ENCODE measurements at regions not wholly inside any gene's neighbourhood (a gene's known extent, or its start where the extent isn't known, plus 50 kb on each side); places are given as distances from the start of the nearest gene placed in this dataset.

DNA sequence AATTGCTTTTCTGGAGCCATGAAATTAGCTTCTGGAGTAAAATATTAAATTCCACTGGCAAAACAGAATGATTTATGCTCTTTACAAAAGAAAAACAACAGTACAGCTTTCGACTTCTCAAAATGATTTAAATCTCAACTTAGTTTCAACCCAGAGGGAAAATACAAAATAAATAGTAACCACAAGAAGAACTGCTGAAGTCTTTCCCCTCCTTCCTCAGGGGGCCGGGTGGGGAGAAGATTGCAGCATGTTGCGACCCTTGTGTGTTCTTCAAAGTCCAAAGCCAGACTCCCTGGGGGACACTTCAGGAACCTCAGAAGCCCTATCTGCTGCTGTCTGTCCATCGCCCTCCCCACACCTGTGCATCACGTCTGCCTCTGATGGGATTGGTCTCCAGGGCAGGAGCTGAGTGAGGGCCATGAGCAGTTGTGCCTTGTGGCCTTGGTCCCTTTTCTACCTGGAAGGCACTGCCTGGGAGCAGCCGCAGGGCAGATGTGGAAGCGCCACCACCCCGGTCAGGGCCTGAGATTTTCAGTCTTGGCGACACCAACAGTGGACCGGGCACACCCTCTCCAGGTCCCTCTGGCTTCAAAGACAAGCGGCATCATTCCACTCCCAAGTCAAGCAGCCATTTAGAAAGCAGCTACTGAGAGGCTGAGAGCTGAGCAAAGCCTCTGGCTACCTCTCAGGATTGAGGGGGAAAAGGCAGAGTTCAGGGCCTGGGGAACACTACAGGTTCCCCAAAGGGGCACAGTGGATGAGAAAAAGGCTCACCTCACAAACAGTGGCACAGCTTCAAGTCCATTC is 210.1 kb upstream of the RAB6C start:
- Histone ChIP-seq H3K27ac (no peak overlapping the region), H3K4me3 (no peak overlapping the region), H3K4me1 (no peaks in the 10 kb centered on the region), H3K27me3 (no peaks in the 10 kb centered on the region), H3K9me3 (no peaks in the 10 kb centered on the region), H3K36me3 (no peaks in the 10 kb centered on the region)
- no peak for TF ChIP-seq CTCF (IDR thresholded peaks at IDR 0.05)
- intact Hi-C loops (cut with DNase I): no loop called here
- DNase-seq (no peak), ATAC-seq (no peak)

DNA sequence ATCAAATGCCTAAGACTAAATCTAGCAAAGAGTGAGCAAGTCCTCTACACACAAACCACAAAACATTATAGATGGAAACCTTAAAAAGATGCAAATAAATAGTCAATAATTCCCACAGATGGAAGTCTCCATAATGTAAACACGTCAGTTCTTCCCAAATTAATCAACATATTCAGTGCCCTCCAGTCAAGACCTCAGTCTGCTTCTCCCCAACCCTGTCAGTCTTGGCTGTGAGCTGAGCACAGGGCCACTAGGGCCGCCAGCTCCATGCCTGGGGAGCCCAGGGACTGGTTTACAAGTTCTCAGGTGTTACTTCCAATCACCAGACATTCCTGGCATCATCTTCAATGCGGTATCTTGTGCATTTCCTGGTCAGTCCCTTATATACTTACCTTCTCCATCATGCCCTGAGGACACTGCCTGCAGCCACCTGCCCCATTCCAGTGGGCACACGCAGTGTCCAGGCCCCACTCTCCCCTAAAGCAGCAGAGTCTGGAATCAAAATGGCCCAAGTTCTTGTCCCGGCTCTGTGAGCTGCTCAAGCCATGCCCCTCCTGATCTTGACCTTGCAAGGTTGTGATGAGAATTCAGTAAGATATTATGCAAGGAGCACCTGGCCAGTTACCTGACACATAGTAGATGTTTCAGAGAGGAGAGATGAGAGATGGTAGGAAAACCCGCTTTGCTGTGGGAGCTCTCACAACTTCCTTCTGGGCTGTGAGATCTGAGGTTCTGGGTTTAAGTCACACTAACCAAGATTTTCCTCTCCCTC is 207.9 kb upstream of the RAB6C start:
- no peak overlapping the region for H3K27ac ChIP-seq
- H3K27me3 ChIP-seq: no peaks in the 10 kb centered on the region
- H3K9me3 ChIP-seq: no peaks in the 10 kb centered on the region
- no peaks in the 10 kb centered on the region for H3K4me1 ChIP-seq
- DNase-seq (no peak), ATAC-seq (no peak)
- intact Hi-C loops (cut with DNase I): no loop called here
- H3K4me3 ChIP-seq: no peak overlapping the region
- no peaks in the 10 kb centered on the region for H3K36me3 ChIP-seq
- no peak for TF ChIP-seq CTCF (IDR thresholded peaks at IDR 0.05)

GRCh38 chr2:129772190-129772579 is 207.3 kb upstream of the RAB6C start:
- H3K27ac ChIP-seq: no peak overlapping the region
- H3K4me1 ChIP-seq: no peaks in the 10 kb centered on the region
- ATAC-seq (no peak), DNase-seq (no peak)
- no peaks in the 10 kb centered on the region for H3K27me3 ChIP-seq
- H3K4me3 ChIP-seq: no peak overlapping the region
- H3K36me3 ChIP-seq: no peaks in the 10 kb centered on the region
- intact Hi-C loops (cut with DNase I): no loop called here
- TF ChIP-seq CTCF (IDR thresholded peaks at IDR 0.05): no peak
- H3K9me3 ChIP-seq: no peaks in the 10 kb centered on the region

DNA sequence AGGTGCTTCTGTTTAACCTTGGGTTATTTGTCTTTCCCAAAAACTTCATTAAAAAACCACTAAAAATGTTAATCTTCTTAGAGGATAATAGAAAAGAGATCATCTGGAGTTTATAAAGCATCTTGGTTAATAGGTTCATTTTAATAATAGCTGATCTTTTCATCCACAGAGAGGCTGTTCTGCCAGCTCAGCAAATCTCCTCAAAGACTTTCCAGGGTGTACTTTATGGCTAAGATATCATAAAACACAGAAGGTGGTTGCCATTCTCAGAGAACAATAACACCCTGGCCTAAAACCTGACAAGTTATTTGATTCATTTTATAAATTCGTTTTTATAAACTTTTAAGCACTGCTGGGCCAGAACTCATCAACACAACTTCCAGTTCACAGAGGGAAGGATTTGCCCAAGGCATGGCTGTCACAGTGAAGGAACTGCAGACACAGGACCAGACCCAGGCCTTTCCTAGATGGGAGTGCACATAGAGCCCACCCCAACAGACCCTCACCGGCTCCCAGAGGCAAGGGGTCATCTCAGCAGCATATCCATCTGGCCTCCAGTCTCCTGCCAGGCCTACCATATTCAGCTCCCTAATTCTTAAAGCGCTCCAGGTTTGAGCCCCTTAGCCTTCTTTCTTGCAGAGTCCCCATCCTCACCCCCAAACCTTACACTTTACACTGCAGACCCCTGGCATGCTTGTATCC is 203.4 kb upstream of the RAB6C start:
- intact Hi-C loops (cut with DNase I): no loop called here

DNA sequence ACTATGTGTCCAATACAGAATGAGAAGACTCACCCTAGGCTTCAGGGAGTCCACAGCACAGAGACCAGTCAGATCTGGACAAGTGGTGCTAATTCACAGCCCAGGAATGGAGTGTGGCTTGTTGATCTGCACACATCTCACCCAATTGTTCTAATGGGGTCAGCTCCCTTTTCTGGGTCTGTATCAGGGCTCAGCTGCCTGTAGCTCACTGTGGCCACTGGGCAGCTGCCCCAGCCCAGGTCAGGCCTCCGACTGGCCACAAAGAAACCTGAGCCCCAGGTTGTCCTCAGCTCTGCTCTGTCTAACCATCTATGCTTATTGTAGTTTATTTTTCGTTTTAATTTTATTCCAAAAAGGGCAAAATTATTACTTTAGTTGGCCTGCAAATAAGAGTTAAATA is 202.3 kb upstream of the RAB6C start:
- Histone ChIP-seq H3K27me3 (no peaks in the 10 kb centered on the region), H3K4me1 (no peaks in the 10 kb centered on the region), H3K27ac (no peak overlapping the region), H3K36me3 (no peaks in the 10 kb centered on the region), H3K4me3 (no peak overlapping the region), H3K9me3 (no peaks in the 10 kb centered on the region)
- intact Hi-C loops (cut with DNase I): no loop called here
- no peak for TF ChIP-seq CTCF (IDR thresholded peaks at IDR 0.05)
- ATAC-seq: no peak
- DNase-seq: no peak

More for the DNA sequence above, 203.4 kb upstream of the RAB6C start:
- Histone ChIP-seq H3K27me3 (no peaks in the 10 kb centered on the region), H3K4me3 (no peak overlapping the region), H3K9me3 (no peaks in the 10 kb centered on the region), H3K36me3 (no peaks in the 10 kb centered on the region), H3K27ac (no peak overlapping the region), H3K4me1 (no peaks in the 10 kb centered on the region)
- TF ChIP-seq CTCF (IDR thresholded peaks at IDR 0.05): no peak
- no peak for DNase-seq
- ATAC-seq: no peak
